Lung (tissue), 11 donors: ENCODE measurements at regions not wholly inside any gene's neighbourhood (a gene's known extent, or its start where the extent isn't known, plus 50 kb on each side); places are given as distances from the start of the nearest gene placed in this dataset.

Experiments used
- ATAC-seq: fragments of 200-7000 bp; cut with Tn5 transposase; one replicate; pipeline ENCODE4 v1.9.1; 2020; ENCODE audit warnings: moderate number of reproducible peaks; ENCODE audit not compliant: insufficient read depth, low FRiP score
- DNase-seq, 3 donors: peaks; one replicate each; pipeline ENCODE4 v3.0.0-alpha.2; 2013 to 2017
- H3K27ac ChIP-seq, 2 donors: one replicate each; pipeline ENCODE4 v1.5.1; 2013; ENCODE audit warnings: mild to moderate bottlenecking in 2 of 2, moderate library complexity in 2 of 2, control low read depth in 1 of 2, inconsistent platforms in 1 of 2, low read depth in 1 of 2, low read length in 1 of 2
- H3K27me3 ChIP-seq, 3 donors: one replicate each; pipeline ENCODE4 v1.5.1; 2013; ENCODE audit warnings: low read length in 2 of 3; ENCODE audit not compliant: control insufficient read depth in 3 of 3, insufficient read depth in 3 of 3
- H3K36me3 ChIP-seq, 4 donors: one replicate each; pipeline ENCODE4 v1.5.1; 2013; ENCODE audit warnings: low read length in 4 of 4, mild to moderate bottlenecking in 1 of 4, moderate library complexity in 1 of 4; ENCODE audit not compliant: control insufficient read depth in 4 of 4, insufficient read depth in 4 of 4
- H3K4me1 ChIP-seq, 5 donors: one replicate each; pipeline ENCODE4 v1.5.1; 2013; ENCODE audit warnings: low read length in 5 of 5, mild to moderate bottlenecking in 2 of 5, moderate library complexity in 1 of 5; ENCODE audit not compliant: control insufficient read depth in 5 of 5, insufficient read depth in 5 of 5
- H3K4me3 ChIP-seq: one replicate; pipeline ENCODE4 v1.5.1; 2013; ENCODE audit warnings: mild to moderate bottlenecking, control low read depth, moderate library complexity
- H3K9ac ChIP-seq, 2 donors: one replicate each; pipeline ENCODE4 v1.5.1; 2013; ENCODE audit warnings: low read length in 2 of 2, control low read depth in 1 of 2; ENCODE audit not compliant: insufficient read depth in 1 of 2
- H3K9me3 ChIP-seq, 4 donors: one replicate each; pipeline ENCODE4 v1.5.1; 2013; ENCODE audit warnings: low read length in 3 of 4, mild to moderate bottlenecking in 1 of 4, moderate library complexity in 1 of 4; ENCODE audit not compliant: control insufficient read depth in 4 of 4, insufficient read depth in 3 of 4
- WGBS, 2 donors: extraction: QIAGEN DNeasy Blood & Tissue Kit; methylation state at CpG; one replicate each; pipeline ENCODE4 v1.1.7; 2013; 5-methylcytosine and 5-hydroxymethylcytosine counted together
- TF ChIP-seq, protein P1 (sequence below): IDR thresholded peaks from 2 replicates; pipeline ENCODE4 v1.5.1; 2012; ENCODE audit warnings: mild to moderate bottlenecking; ENCODE audit errors: control extremely low read depth, extremely low read depth
- donor health status: control.
- donor health status: control.
- donor health status: Bipolar disorder and iron deficiency.
- donor health status: healthy.
- donor health status: DM: yes; HTN: yes; CAD: no.

DNA sequence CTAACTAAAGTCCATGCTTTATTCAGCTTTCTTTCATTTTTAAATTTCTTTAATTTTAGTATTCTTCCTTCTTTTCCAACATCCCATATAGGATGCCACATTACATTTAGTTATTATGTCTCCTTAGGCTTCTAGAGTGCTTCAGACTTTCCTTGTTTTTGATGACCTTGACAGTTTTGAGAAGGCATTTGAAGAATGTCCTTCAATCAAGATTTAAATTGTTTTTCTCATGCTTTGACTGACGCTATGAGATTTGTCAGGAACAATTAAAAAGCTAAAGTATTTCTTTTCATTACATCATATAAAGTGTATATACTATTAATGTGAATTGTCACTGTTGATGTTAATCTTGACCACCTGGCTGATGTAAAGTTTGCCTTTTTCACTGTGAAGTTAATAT lies 173.7 kb upstream of the LYPLAL1 start:
- Histone ChIP-seq H3K4me3 (no peak overlapping the region), H3K36me3 (no peaks in the 10 kb centered on the region), H3K9me3 (peaks cover 0 to 5% (median under 1%) of the 10 kb centered on the region in 4 donors), H3K9ac (no peak overlapping the region), H3K27ac (no peak overlapping the region), H3K4me1 (peaks cover 0 to 7% (median 0%) of the 10 kb centered on the region in 5 donors), H3K27me3 (no peaks in the 10 kb centered on the region)
- DNase-seq (no peak), ATAC-seq (no peak)
- TF ChIP-seq, protein P1, sequence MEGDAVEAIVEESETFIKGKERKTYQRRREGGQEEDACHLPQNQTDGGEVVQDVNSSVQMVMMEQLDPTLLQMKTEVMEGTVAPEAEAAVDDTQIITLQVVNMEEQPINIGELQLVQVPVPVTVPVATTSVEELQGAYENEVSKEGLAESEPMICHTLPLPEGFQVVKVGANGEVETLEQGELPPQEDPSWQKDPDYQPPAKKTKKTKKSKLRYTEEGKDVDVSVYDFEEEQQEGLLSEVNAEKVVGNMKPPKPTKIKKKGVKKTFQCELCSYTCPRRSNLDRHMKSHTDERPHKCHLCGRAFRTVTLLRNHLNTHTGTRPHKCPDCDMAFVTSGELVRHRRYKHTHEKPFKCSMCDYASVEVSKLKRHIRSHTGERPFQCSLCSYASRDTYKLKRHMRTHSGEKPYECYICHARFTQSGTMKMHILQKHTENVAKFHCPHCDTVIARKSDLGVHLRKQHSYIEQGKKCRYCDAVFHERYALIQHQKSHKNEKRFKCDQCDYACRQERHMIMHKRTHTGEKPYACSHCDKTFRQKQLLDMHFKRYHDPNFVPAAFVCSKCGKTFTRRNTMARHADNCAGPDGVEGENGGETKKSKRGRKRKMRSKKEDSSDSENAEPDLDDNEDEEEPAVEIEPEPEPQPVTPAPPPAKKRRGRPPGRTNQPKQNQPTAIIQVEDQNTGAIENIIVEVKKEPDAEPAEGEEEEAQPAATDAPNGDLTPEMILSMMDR = no peak
- WGBS, 2 donors = 65 to 80% methylated on average over 1 of the region's 1 CpG

DNA sequence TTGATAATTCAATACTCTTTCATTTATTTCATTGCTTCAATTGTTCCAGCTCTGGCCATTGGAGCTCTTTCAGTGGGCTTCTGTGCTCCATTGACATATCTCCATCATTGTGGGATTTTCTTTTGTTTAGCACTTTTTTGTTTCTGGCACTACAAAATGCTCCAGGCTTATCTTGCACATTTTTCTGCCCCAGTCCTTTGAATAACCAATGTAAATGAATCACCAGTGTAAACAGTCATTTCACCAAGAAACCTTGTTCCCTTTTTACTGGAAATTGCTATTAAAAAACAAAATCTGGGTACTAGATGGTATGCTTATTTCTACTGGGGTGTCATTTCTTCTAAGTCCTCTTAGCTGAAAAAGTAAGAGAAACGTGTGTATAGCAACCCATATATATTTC lies 173.0 kb upstream of the LYPLAL1 start:
- DNase-seq (no peak), ATAC-seq (no peak)
- Histone ChIP-seq H3K9me3 (peaks cover 0 to 8% (median 3%) of the 10 kb centered on the region in 4 donors), H3K9ac (no peak overlapping the region), H3K4me3 (no peak overlapping the region), H3K36me3 (no peaks in the 10 kb centered on the region), H3K27me3 (no peaks in the 10 kb centered on the region), H3K4me1 (peaks cover 0 to 5% (median 0%) of the 10 kb centered on the region in 5 donors), H3K27ac (no peak overlapping the region)
- WGBS, 2 donors = 67 to 79% methylated on average over 1 of the region's 1 CpG
- TF ChIP-seq, protein P1 = no peak

DNA sequence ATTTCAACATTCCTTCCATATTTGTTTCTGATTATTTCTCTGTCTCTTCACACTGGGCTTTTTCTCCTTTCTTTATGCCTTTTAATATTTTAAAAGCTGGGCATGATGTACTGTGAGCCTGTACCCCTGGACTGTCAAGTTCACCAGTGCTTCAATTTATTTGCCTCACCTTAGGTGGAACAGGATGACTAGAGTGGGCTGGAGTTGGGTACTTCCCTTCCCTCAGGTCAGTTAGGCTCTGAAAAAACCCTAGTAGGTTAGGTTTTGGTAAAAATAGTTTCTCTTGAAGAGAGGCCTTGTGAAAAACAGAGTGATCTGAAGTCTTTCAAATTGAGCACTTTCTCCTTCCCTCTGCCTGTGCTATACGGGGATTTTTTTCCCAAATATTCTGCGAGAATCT lies 163.0 kb upstream of the LYPLAL1 start:
- H3K4me1 ChIP-seq = no peaks in the 10 kb centered on the region
- no peak overlapping the region for H3K4me3 ChIP-seq
- ATAC-seq (no peak), DNase-seq (no peak)
- H3K9me3 ChIP-seq = peaks cover 0 to 5% (median 0%) of the 10 kb centered on the region in 4 donors
- H3K27ac ChIP-seq = no peak overlapping the region
- no peaks in the 10 kb centered on the region for H3K27me3 ChIP-seq
- TF ChIP-seq, protein P1 = no peak
- 96 to 98% methylated on average over 2 of the region's 2 CpGs for WGBS, 2 donors
- no peak overlapping the region for H3K9ac ChIP-seq
- H3K36me3 ChIP-seq = no peaks in the 10 kb centered on the region

DNA sequence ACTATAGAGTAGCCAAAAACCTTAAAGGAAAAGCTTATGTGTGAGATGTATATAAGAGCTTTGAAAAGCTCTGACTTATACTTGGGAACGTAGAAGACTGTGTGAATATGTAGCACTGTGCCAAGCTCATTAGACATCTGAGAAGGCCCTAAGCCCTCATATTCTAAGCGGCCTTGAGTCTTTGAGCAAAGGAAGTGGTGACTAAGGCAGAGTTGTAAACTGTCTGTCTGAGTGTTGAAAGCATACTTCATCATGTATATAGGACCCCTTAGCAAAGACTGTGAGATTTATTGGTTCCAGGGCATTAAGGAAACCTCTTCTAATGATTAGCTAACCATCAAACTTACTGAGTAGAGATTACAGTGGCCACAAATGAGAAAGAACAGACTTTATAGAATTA lies 153.3 kb upstream of the LYPLAL1 start:
- DNase-seq (no peak), ATAC-seq (no peak)
- Histone ChIP-seq H3K9me3 (peaks cover 0 to 3% (median 0%) of the 10 kb centered on the region in 4 donors), H3K27me3 (no peaks in the 10 kb centered on the region), H3K4me1 (no peaks in the 10 kb centered on the region), H3K36me3 (no peaks in the 10 kb centered on the region), H3K27ac (no peak overlapping the region), H3K9ac (no peak overlapping the region), H3K4me3 (no peak overlapping the region)
- TF ChIP-seq, protein P1 = no peak
- 77 to 81% methylated on average over 2 of the region's 2 CpGs for WGBS, 2 donors
